ENCODE measurements at regions not wholly inside any gene's neighbourhood (a gene's known extent, or its start where the extent isn't known, plus 50 kb on each side); places are given as distances from the start of the nearest gene placed in this dataset.

- no peaks in the 10 kb centered on the region for H3K36me3 Mint-ChIP-seq (ENCODE audit: low read depth)
- H3K27ac Mint-ChIP-seq: no peak overlapping the region
- no peak overlapping the region for H3K4me3 Mint-ChIP-seq
- H3K9me3 Mint-ChIP-seq: peaks cover 46% of the 10 kb centered on the region
- TF ChIP-seq CTCF (IDR thresholded peaks at IDR 0.05; ENCODE audit: unreplicated experiment in 3 of 3): no peak
- H3K4me1 Mint-ChIP-seq: no peaks in the 10 kb centered on the region
- no peaks in the 10 kb centered on the region for H3K27me3 Mint-ChIP-seq (ENCODE audit: low read depth)
Measured at GRCh38 chr10:37713642-37714041, 143.8 kb downstream of the ZNF248 start.

- TF ChIP-seq CTCF (IDR thresholded peaks at IDR 0.05; ENCODE audit: unreplicated experiment in 3 of 3): no peak
- Mint-ChIP-seq H3K9me3 (peaks cover 44% of the 10 kb centered on the region), H3K27me3 (ENCODE audit: low read depth) (no peaks in the 10 kb centered on the region), H3K4me1 (no peaks in the 10 kb centered on the region), H3K36me3 (ENCODE audit: low read depth) (no peaks in the 10 kb centered on the region), H3K27ac (no peak overlapping the region), H3K4me3 (no peak overlapping the region)
Measured at GRCh38 chr10:37713132-37713501, 144.3 kb downstream of the ZNF248 start.

GRCh38 chr10:37712489-37713131 lies 144.8 kb downstream of the ZNF248 start:
- no peaks in the 10 kb centered on the region for H3K4me1 Mint-ChIP-seq
- peaks cover 43% of the 10 kb centered on the region for H3K9me3 Mint-ChIP-seq
- H3K27me3 Mint-ChIP-seq (ENCODE audit: low read depth): no peaks in the 10 kb centered on the region
- H3K4me3 Mint-ChIP-seq: no peak overlapping the region
- no peak overlapping the region for H3K27ac Mint-ChIP-seq
- H3K36me3 Mint-ChIP-seq (ENCODE audit: low read depth): no peaks in the 10 kb centered on the region
- TF ChIP-seq CTCF (IDR thresholded peaks at IDR 0.05; ENCODE audit: unreplicated experiment in 3 of 3): no peak

- peaks cover 46% of the 10 kb centered on the region for H3K9me3 Mint-ChIP-seq
- H3K4me3 Mint-ChIP-seq: no peak overlapping the region
- TF ChIP-seq CTCF (IDR thresholded peaks at IDR 0.05; ENCODE audit: unreplicated experiment in 3 of 3): no peak
- H3K27me3 Mint-ChIP-seq (ENCODE audit: low read depth): no peaks in the 10 kb centered on the region
- no peak overlapping the region for H3K27ac Mint-ChIP-seq
- no peaks in the 10 kb centered on the region for H3K36me3 Mint-ChIP-seq (ENCODE audit: low read depth)
- H3K4me1 Mint-ChIP-seq: no peaks in the 10 kb centered on the region
Measured at GRCh38 chr10:37711617-37712488, 145.6 kb downstream of the ZNF248 start.

GRCh38 chr10:37710831-37711616 lies 146.4 kb downstream of the ZNF248 start:
- Mint-ChIP-seq H3K9me3 (peaks cover 50% of the 10 kb centered on the region), H3K27me3 (ENCODE audit: low read depth) (no peaks in the 10 kb centered on the region), H3K4me3 (no peak overlapping the region)

More at GRCh38 chr10:37710831-37711616, 146.4 kb downstream of the ZNF248 start:
- no peak for TF ChIP-seq CTCF (IDR thresholded peaks at IDR 0.05; ENCODE audit: unreplicated experiment in 3 of 3)
- H3K27ac Mint-ChIP-seq: no peak overlapping the region
- H3K4me1 Mint-ChIP-seq: no peaks in the 10 kb centered on the region
- no peaks in the 10 kb centered on the region for H3K36me3 Mint-ChIP-seq (ENCODE audit: low read depth)

All from nephron (organoid).